ENCODE measurements at regions not wholly inside any gene's neighbourhood (a gene's known extent, or its start where the extent isn't known, plus 50 kb on each side); places are given as distances from the start of the nearest gene placed in this dataset.

DNA sequence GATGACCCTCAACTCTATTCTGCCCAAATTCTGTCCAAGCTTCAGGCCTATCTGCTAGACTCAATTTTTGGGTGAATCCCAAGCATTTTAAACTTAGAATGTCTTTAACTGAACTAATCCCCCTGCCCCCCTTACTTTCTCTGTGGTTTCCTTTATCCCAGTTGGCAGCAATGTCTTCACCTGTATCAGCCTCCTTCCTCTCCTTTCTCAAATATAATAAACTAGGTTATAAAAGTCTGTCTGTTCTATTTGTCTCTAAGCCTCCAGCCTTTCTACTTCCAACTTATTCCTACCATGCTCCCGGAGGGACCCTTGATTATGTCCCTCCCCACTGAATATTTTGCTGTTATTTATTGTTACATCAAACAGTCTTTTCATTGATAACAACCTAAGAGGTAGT, 375.5 kb upstream of the TRIB2 start:
- TF ChIP-seq POLR2A (IDR thresholded peaks at IDR 0.05; ENCODE audit: low read depth, low read length) (no peak), TAF1 (IDR thresholded peaks at IDR 0.05; ENCODE audit: borderline replicate concordance, low read depth, low read length) (no peak)
